Stimulated activated effector memory CD8-positive, alpha-beta T cell treated with anti-CD3 and anti-CD28 coated beads, Interleukin-12 subunit alpha, Interleukin-12 subunit beta, amount 100 ng/mL, for 72 hours (primary cell): ENCODE measurements at regions not wholly inside any gene's neighbourhood (a gene's known extent, or its start where the extent isn't known, plus 50 kb on each side); places are given as distances from the start of the nearest gene placed in this dataset.

Experiments
- ATAC-seq: fragments of 150-1000 bp; cut with Tn5 transposase; 2 replicates; pipeline ENCODE4 v1.10.0; 2021
- DNase-seq, 2 donors: peaks; one replicate each; pipeline ENCODE4 v3.0.0; 2021 to 2022; ENCODE audit warnings: low spot score in 2 of 2
- H3K27ac Mint-ChIP-seq: one replicate; pipeline ENCODE4 v1.8.0; 2022; ENCODE audit warnings: mild to moderate bottlenecking, mixed read lengths
- H3K36me3 Mint-ChIP-seq: one replicate; pipeline ENCODE4 v1.8.0; 2022; ENCODE audit warnings: mild to moderate bottlenecking, mixed read lengths
- H3K4me1 Mint-ChIP-seq: one replicate; pipeline ENCODE4 v1.8.0; 2022; ENCODE audit warnings: mixed read lengths
- H3K4me3 Mint-ChIP-seq: one replicate; pipeline ENCODE4 v1.8.0; 2022; ENCODE audit warnings: mild to moderate bottlenecking, mixed read lengths
- H3K9me3 Mint-ChIP-seq: one replicate; pipeline ENCODE4 v1.8.0; 2022; ENCODE audit warnings: mixed read lengths

- Mint-ChIP-seq H3K27ac (no peak overlapping the region), H3K4me1 (peaks cover 22% of the 10 kb centered on the region), H3K36me3 (no peaks in the 10 kb centered on the region), H3K9me3 (no peaks in the 10 kb centered on the region), H3K4me3 (no peak overlapping the region)
- DNase-seq (no peak), ATAC-seq (no peak)
Measured at GRCh38 chr20:57868310-57868709, 158.5 kb upstream of the PMEPA1 start.

GRCh38 chr20:57867807-57868206, 158.0 kb upstream of the PMEPA1 start:
- Mint-ChIP-seq H3K4me1 (peaks cover 22% of the 10 kb centered on the region), H3K36me3 (no peaks in the 10 kb centered on the region), H3K9me3 (no peaks in the 10 kb centered on the region), H3K27ac (no peak overlapping the region), H3K4me3 (no peak overlapping the region)
- DNase-seq = peak in 1 of 2 donors; percentile 30
- no peak for ATAC-seq

- Mint-ChIP-seq H3K4me3 (no peak overlapping the region), H3K4me1 (peaks cover 22% of the 10 kb centered on the region), H3K9me3 (no peaks in the 10 kb centered on the region), H3K27ac (no peak overlapping the region), H3K36me3 (no peaks in the 10 kb centered on the region)
- DNase-seq = peak in 1 of 2 donors; percentile 28
- ATAC-seq = no peak
Measured at GRCh38 chr20:57867181-57867803, 157.5 kb upstream of the PMEPA1 start.

- Mint-ChIP-seq H3K4me3 (no peak overlapping the region), H3K27ac (no peak overlapping the region), H3K36me3 (no peaks in the 10 kb centered on the region), H3K4me1 (peaks cover 22% of the 10 kb centered on the region), H3K9me3 (no peaks in the 10 kb centered on the region)
- ATAC-seq (no peak), DNase-seq (peak in 1 of 2 donors; percentile 15)
Measured at GRCh38 chr20:57866250-57867106, 156.7 kb upstream of the PMEPA1 start.

- ATAC-seq = no peak
- H3K4me1 Mint-ChIP-seq = peaks cover 22% of the 10 kb centered on the region
- no peak for DNase-seq
- no peak overlapping the region for H3K27ac Mint-ChIP-seq
- H3K9me3 Mint-ChIP-seq = no peaks in the 10 kb centered on the region
- no peaks in the 10 kb centered on the region for H3K36me3 Mint-ChIP-seq
- H3K4me3 Mint-ChIP-seq = no peak overlapping the region
Measured at GRCh38 chr20:57865266-57865665, 155.5 kb upstream of the PMEPA1 start.

GRCh38 chr20:57860576-57860975, 150.8 kb upstream of the PMEPA1 start:
- peaks cover 26% of the 10 kb centered on the region for H3K4me1 Mint-ChIP-seq
- H3K36me3 Mint-ChIP-seq = no peaks in the 10 kb centered on the region
- DNase-seq (no peak), ATAC-seq (no peak)
- H3K4me3 Mint-ChIP-seq = no peak overlapping the region
- no peak overlapping the region for H3K27ac Mint-ChIP-seq
- no peaks in the 10 kb centered on the region for H3K9me3 Mint-ChIP-seq

GRCh38 chr20:57857969-57858368, 148.2 kb upstream of the PMEPA1 start:
- H3K27ac Mint-ChIP-seq = no peak overlapping the region
- ATAC-seq (no peak), DNase-seq (no peak)
- peaks cover 22% of the 10 kb centered on the region for H3K4me1 Mint-ChIP-seq
- H3K4me3 Mint-ChIP-seq = no peak overlapping the region
- H3K36me3 Mint-ChIP-seq = no peaks in the 10 kb centered on the region
- no peaks in the 10 kb centered on the region for H3K9me3 Mint-ChIP-seq

- DNase-seq (no peak), ATAC-seq (no peak)
- Mint-ChIP-seq H3K9me3 (no peaks in the 10 kb centered on the region), H3K36me3 (no peaks in the 10 kb centered on the region), H3K27ac (no peak overlapping the region), H3K4me1 (peaks cover 22% of the 10 kb centered on the region), H3K4me3 (no peak overlapping the region)
Measured at GRCh38 chr20:57857118-57857517, 147.3 kb upstream of the PMEPA1 start.

GRCh38 chr20:57856658-57857057, 146.8 kb upstream of the PMEPA1 start:
- peak; percentile 89 for ATAC-seq
- Mint-ChIP-seq H3K4me3 (no peak overlapping the region), H3K27ac (no peak overlapping the region), H3K36me3 (no peaks in the 10 kb centered on the region), H3K4me1 (peaks cover 22% of the 10 kb centered on the region), H3K9me3 (no peaks in the 10 kb centered on the region)
- DNase-seq = no peak

- H3K4me1 Mint-ChIP-seq = peaks cover 9% of the 10 kb centered on the region
- no peaks in the 10 kb centered on the region for H3K36me3 Mint-ChIP-seq
- H3K27ac Mint-ChIP-seq = no peak overlapping the region
- no peak for ATAC-seq
- H3K4me3 Mint-ChIP-seq = no peak overlapping the region
- no peaks in the 10 kb centered on the region for H3K9me3 Mint-ChIP-seq
- DNase-seq = no peak
Measured at GRCh38 chr20:57851796-57852195, 142.0 kb upstream of the PMEPA1 start.

GRCh38 chr20:57851025-57851682, 141.3 kb upstream of the PMEPA1 start:
- DNase-seq (no peak), ATAC-seq (no peak)
- H3K9me3 Mint-ChIP-seq = no peaks in the 10 kb centered on the region

GRCh38 chr20:57849521-57850215, 139.9 kb upstream of the PMEPA1 start:
- no peak for ATAC-seq
- Mint-ChIP-seq H3K4me3 (no peak overlapping the region), H3K27ac (no peak overlapping the region), H3K4me1 (peaks cover 7% of the 10 kb centered on the region), H3K36me3 (no peaks in the 10 kb centered on the region), H3K9me3 (no peaks in the 10 kb centered on the region)
- DNase-seq = no peak

More at GRCh38 chr20:57851025-57851682, 141.3 kb upstream of the PMEPA1 start:
- no peak overlapping the region for H3K27ac Mint-ChIP-seq
- H3K4me3 Mint-ChIP-seq = no peak overlapping the region
- H3K36me3 Mint-ChIP-seq = no peaks in the 10 kb centered on the region
- H3K4me1 Mint-ChIP-seq = peaks cover 5% of the 10 kb centered on the region

- no peak for ATAC-seq
Measured at GRCh38 chr20:57849121-57849520, 139.3 kb upstream of the PMEPA1 start.

GRCh38 chr20:57848282-57848681, 138.5 kb upstream of the PMEPA1 start:
- Mint-ChIP-seq H3K27ac (no peak overlapping the region), H3K36me3 (no peaks in the 10 kb centered on the region), H3K9me3 (no peaks in the 10 kb centered on the region), H3K4me3 (no peak overlapping the region), H3K4me1 (peaks cover 13% of the 10 kb centered on the region)
- ATAC-seq = no peak
- no peak for DNase-seq

More at GRCh38 chr20:57849121-57849520, 139.3 kb upstream of the PMEPA1 start:
- Mint-ChIP-seq H3K36me3 (no peaks in the 10 kb centered on the region), H3K9me3 (no peaks in the 10 kb centered on the region), H3K4me1 (peaks cover 13% of the 10 kb centered on the region), H3K4me3 (no peak overlapping the region), H3K27ac (no peak overlapping the region)
- no peak for DNase-seq

- H3K9me3 Mint-ChIP-seq = no peaks in the 10 kb centered on the region
- H3K4me1 Mint-ChIP-seq = peaks cover 13% of the 10 kb centered on the region
- ATAC-seq = no peak
- H3K36me3 Mint-ChIP-seq = no peaks in the 10 kb centered on the region
- H3K4me3 Mint-ChIP-seq = no peak overlapping the region
- DNase-seq = no peak
- H3K27ac Mint-ChIP-seq = no peak overlapping the region
Measured at GRCh38 chr20:57847104-57847503, 137.3 kb upstream of the PMEPA1 start.
